HuH-7 (cell line): ENCODE measurements at regions not wholly inside any gene's neighbourhood (a gene's known extent, or its start where the extent isn't known, plus 50 kb on each side); places are given as distances from the start of the nearest gene placed in this dataset.
"Not testable (repeated sequence)": the region's sequence is repeated elsewhere in the genome, so short reads cannot be mapped to it uniquely, and the experiment has no call there.

ENCODE experiments used
- DNase-seq: peaks from one replicate; pipeline ENCODE4 v3.0.0; 2011; ENCODE audit warnings: low spot score

GRCh38 chr3:152891678-152892077, 56.7 kb downstream of the P2RY1 start:
- DNase-seq, result no peak

- no peak for DNase-seq
Observed at GRCh38 chr3:152892446-152892845, 57.5 kb downstream of the P2RY1 start.

- no peak for DNase-seq
Observed at GRCh38 chr3:152893647-152894046, 58.7 kb downstream of the P2RY1 start.

GRCh38 chr3:152899306-152899705, 64.4 kb downstream of the P2RY1 start:
- DNase-seq, result no peak

GRCh38 chr3:152902141-152902669, 67.3 kb downstream of the P2RY1 start:
- DNase-seq, result no peak

GRCh38 chr3:152905631-152906030, 70.7 kb downstream of the P2RY1 start:
- DNase-seq, result no peak

GRCh38 chr3:152909180-152909883, 74.4 kb downstream of the P2RY1 start:
- no peak for DNase-seq

- no peak for DNase-seq
Observed at GRCh38 chr3:152910211-152910610, 75.3 kb downstream of the P2RY1 start.

GRCh38 chr3:152910966-152911365, 76.0 kb downstream of the P2RY1 start:
- no peak for DNase-seq

- DNase-seq, result not testable (repeated sequence)
Observed at GRCh38 chr3:152914743-152915142, 79.8 kb downstream of the P2RY1 start.

GRCh38 chr3:152915695-152916094, 80.8 kb downstream of the P2RY1 start:
- no peak for DNase-seq

- no peak for DNase-seq
Observed at GRCh38 chr3:152916753-152917279, 81.9 kb downstream of the P2RY1 start.

GRCh38 chr3:152921351-152921750, 86.4 kb downstream of the P2RY1 start:
- DNase-seq, result no peak

- no peak for DNase-seq
Observed at GRCh38 chr3:152922554-152922953, 87.6 kb downstream of the P2RY1 start.

- DNase-seq, result no peak
Observed at GRCh38 chr3:152927131-152927530, 92.2 kb downstream of the P2RY1 start.

- DNase-seq, result no peak
Observed at GRCh38 chr3:152930516-152930915, 95.6 kb downstream of the P2RY1 start.

- DNase-seq, result no peak
Observed at GRCh38 chr3:152937234-152937633, 102.3 kb downstream of the P2RY1 start.

- DNase-seq, result no peak
Observed at GRCh38 chr3:152938974-152939636, 104.2 kb downstream of the P2RY1 start.

GRCh38 chr3:152941859-152942258, 106.9 kb downstream of the P2RY1 start:
- DNase-seq, result no peak

GRCh38 chr3:152942366-152942765, 107.4 kb downstream of the P2RY1 start:
- no peak for DNase-seq

- DNase-seq, result no peak
Observed at GRCh38 chr3:152943645-152944044, 108.7 kb downstream of the P2RY1 start.

- DNase-seq, result no peak
Observed at GRCh38 chr3:152944671-152945070, 109.7 kb downstream of the P2RY1 start.

GRCh38 chr3:152945556-152945955, 110.6 kb downstream of the P2RY1 start:
- no peak for DNase-seq
